Fibroblast of mammary gland (primary cell): ENCODE measurements at regions not wholly inside any gene's neighbourhood (a gene's known extent, or its start where the extent isn't known, plus 50 kb on each side); places are given as distances from the start of the nearest gene placed in this dataset.

Source experiments
- DNase-seq: peaks from one replicate; pipeline ENCODE4 v3.0.0-alpha.2; 2010; ENCODE audit warnings: low read depth
- H3K4me3 ChIP-seq: 2 replicates; pipeline ENCODE4 v1.5.1; 2011; ENCODE audit warnings: low read depth, mild to moderate bottlenecking, low read length, moderate library complexity; ENCODE audit not compliant: control insufficient read depth
- TF ChIP-seq, protein P1 (sequence below): conservative IDR thresholded peaks from 2 replicates; pipeline ENCODE4 v1.5.1; 2011; ENCODE audit warnings: low read depth, low read length, inconsistent platforms; ENCODE audit not compliant: control insufficient read depth, insufficient read depth

DNA sequence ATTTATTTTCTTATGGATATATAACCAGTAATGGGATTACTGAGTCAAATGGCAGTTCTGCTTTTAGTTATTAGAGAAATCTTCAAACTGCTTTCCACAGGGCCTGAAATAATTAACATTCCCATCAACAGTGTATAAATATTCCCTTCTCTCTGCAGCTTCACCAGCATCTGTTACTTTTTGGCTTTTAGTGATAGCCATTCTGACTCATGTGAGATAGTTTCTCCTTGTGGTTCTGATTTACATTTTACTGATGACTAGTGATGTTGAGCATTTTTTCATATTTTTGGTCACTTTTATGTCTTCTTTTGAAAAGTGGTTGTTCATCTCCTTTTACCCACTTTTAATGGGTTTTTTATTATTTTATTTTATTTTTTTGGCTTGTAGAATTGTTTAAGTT lies 1290.3 kb upstream of the CDH9 start:
- H3K4me3 ChIP-seq: no peak overlapping the region
- peak; percentile 37 for DNase-seq
- TF ChIP-seq, protein P1, sequence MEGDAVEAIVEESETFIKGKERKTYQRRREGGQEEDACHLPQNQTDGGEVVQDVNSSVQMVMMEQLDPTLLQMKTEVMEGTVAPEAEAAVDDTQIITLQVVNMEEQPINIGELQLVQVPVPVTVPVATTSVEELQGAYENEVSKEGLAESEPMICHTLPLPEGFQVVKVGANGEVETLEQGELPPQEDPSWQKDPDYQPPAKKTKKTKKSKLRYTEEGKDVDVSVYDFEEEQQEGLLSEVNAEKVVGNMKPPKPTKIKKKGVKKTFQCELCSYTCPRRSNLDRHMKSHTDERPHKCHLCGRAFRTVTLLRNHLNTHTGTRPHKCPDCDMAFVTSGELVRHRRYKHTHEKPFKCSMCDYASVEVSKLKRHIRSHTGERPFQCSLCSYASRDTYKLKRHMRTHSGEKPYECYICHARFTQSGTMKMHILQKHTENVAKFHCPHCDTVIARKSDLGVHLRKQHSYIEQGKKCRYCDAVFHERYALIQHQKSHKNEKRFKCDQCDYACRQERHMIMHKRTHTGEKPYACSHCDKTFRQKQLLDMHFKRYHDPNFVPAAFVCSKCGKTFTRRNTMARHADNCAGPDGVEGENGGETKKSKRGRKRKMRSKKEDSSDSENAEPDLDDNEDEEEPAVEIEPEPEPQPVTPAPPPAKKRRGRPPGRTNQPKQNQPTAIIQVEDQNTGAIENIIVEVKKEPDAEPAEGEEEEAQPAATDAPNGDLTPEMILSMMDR: no peak

DNA sequence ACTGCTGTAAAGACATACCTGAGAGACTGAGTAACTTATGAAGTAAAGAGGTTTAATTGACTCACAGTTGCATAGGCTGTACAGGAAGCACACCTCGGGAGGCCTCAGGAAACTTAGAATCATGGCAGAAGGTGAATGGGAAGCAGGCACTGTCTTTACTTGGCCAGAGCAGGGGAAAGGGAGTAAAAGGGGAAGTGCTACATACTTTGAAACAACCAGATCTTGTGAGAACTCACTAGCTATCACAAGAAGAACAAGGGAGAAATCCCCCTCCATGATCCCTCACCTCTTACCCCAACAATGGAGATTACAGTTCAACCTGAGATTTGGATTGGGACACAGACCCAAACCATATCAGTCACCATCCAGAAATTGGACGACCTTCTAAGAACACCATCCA lies 1285.8 kb upstream of the CDH9 start:
- H3K4me3 ChIP-seq: no peak overlapping the region
- TF ChIP-seq, protein P1: no peak
- DNase-seq: no peak

DNA sequence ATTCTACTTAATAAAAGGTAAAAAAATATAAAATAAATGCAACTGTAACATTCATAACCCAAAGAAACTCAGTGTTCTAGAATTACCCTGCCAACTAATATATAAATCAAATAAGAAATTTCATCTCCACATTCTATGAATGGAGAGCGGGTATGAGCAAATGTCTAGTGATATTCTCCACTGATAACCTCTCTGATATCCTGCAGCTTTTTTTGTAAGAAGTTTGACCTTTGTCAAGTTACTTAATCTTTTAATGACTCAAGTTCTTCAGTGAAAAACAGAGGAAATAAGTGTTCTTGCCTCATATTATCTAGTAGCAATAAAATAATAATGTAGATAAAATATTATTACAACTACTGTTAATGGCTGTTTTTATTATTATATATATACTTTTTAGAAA lies 1275.6 kb upstream of the CDH9 start:
- H3K4me3 ChIP-seq: no peak overlapping the region
- TF ChIP-seq, protein P1: no peak
- no peak for DNase-seq

DNA sequence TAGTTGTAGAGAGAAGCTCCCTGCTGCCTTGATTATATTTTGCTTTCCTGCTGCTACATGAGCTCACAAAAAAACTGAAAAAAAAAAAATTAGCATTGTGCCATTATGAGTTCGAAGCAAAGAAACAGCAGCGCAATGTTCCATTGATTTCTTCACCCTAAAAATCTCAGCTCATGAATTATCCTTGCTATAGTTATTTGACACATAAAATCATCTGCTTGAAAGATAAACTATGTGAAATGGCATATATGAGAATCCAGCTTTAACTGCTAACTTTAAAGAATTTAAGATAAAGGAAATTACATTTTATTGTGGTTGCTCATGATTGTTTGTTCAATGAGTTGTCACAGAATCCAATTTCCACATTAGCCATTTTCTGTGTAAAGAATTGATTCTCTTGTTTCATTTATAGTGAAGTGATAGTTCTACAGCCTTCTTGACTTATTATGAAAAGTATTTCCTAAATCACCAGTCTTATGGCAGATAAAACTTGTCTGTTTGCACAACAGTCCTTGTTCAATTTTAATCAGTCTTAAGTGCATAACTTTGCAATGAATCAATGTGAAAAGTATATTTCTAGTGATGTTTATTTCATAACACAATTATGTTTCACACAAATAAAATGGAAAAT lies 1275.0 kb upstream of the CDH9 start:
- H3K4me3 ChIP-seq: no peak overlapping the region
- TF ChIP-seq, protein P1: no peak
- no peak for DNase-seq

DNA sequence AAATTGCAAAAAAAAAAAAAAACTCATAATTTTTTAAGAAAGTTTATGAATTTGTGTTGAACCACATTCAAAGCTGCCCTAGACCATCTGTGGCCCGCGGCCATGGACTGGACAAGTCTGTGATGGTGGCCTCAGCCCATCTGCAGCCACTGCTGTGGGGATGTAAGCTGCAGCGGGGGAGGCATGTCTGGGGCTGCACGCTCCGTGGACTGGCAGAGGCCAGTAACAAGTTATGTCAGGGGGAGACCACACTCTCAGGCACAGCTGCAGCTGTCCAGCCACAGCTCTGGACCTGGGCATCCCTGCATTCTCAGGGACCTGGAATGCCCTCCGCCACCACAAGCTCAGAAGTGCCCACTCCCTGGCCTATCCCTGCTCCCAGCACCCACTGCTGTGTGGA lies 1272.3 kb upstream of the CDH9 start:
- no peak for DNase-seq
- no peak overlapping the region for H3K4me3 ChIP-seq
- TF ChIP-seq, protein P1: no peak

DNA sequence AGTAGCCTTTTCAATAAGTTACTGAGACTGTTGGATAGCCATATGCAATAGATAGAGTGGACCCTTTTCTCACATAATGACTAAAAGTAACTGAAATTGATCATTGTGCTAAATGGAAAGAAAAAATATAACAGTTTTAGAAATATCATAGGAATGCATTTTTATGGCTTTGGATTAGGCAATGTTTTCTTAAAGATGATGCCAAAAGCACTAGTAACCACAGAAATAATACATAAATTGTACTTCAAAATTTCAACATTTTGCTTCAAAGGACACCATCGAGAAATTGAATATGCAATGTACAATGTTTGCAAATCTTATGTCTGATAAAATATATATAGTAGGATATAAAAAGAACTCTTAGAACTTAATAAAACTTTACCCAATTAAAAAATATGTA lies 1267.5 kb upstream of the CDH9 start:
- no peak overlapping the region for H3K4me3 ChIP-seq
- TF ChIP-seq, protein P1: no peak
- no peak for DNase-seq

DNA sequence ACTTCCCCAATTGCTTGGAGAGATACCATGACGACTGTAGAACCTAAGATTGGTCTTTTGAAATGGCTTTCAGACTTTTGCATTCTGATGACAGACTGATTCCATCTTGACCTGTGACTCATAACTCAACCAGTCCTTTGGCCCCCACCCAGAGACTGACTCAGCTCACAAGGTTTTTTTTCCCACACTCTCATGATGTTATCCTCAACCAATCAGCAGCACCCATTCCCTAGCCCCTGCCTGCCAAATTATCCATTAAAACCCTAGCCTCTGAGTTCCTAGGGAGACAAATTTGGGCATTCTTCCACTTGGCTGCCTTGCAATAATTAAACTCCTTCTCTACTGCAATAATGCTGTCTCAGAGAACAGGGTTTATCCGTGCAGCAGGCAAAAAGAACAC lies 1263.3 kb upstream of the CDH9 start:
- no peak overlapping the region for H3K4me3 ChIP-seq
- TF ChIP-seq, protein P1: no peak
- DNase-seq: peak; percentile 84
